GM23338 (cell line): ENCODE measurements at regions not wholly inside any gene's neighbourhood (a gene's known extent, or its start where the extent isn't known, plus 50 kb on each side); places are given as distances from the start of the nearest gene placed in this dataset.

Source experiments
- ATAC-seq: fragments of 200-7000 bp; cut with Tn5 transposase; 3 replicates; pipeline ENCODE4 v1.9.1; 2020
- DNase-seq: peaks from one replicate; pipeline ENCODE4 v3.0.0-alpha.2; 2015; ENCODE audit warnings: low spot score
- H2AFZ ChIP-seq: fragments of 200-600 bp; sonication (generic); 2 replicates; pipeline ENCODE4 v1.8.0; 2016; ENCODE audit warnings: antibody characterized with exemption, mild to moderate bottlenecking, moderate library complexity
- H3F3A ChIP-seq: fragments of 200-600 bp; sonication (generic); replicated peaks from 2 replicates; pipeline ENCODE4 v1.8.0; 2017; ENCODE audit warnings: antibody characterized with exemption, mixed run types, low read depth
- H3K27ac ChIP-seq: fragments of 200-600 bp; sonication (generic); 2 replicates; pipeline ENCODE4 v1.6.1; 2016; ENCODE audit warnings: low read depth
- H3K27me3 ChIP-seq: fragments of 200-600 bp; sonication (generic); 2 replicates; pipeline ENCODE4 v1.8.0; 2016; ENCODE audit warnings: mild to moderate bottlenecking, mixed run types, moderate library complexity; ENCODE audit not compliant: insufficient read depth
- H3K36me3 ChIP-seq: fragments of 200-600 bp; sonication (generic); 2 replicates; pipeline ENCODE4 v1.8.0; 2016; ENCODE audit warnings: mild to moderate bottlenecking; ENCODE audit not compliant: insufficient read depth
- H3K4me1 ChIP-seq: fragments of 200-600 bp; sonication (generic); 2 replicates; pipeline ENCODE4 v1.8.0; 2016; ENCODE audit warnings: mild to moderate bottlenecking, moderate library complexity; ENCODE audit not compliant: insufficient read depth
- H3K4me2 ChIP-seq: fragments of 200-600 bp; sonication (generic); 2 replicates; pipeline ENCODE4 v1.7.1; 2017; ENCODE audit warnings: mixed run types
- H3K4me3 ChIP-seq: fragments of 200-600 bp; sonication (generic); 2 replicates; pipeline ENCODE4 v1.6.1; 2016; ENCODE audit warnings: mixed run types
- H3K79me2 ChIP-seq: fragments of 200-600 bp; sonication (generic); replicated peaks from 2 replicates; pipeline ENCODE4 v1.8.0; 2017; ENCODE audit warnings: mild to moderate bottlenecking; ENCODE audit not compliant: insufficient read depth
- H3K9me2 ChIP-seq: fragments of 200-600 bp; sonication (generic); 2 replicates; pipeline ENCODE4 v1.8.0; 2017; ENCODE audit not compliant: insufficient read depth
- H4K20me1 ChIP-seq: fragments of 200-600 bp; sonication (generic); replicated peaks from 2 replicates; pipeline ENCODE4 v1.8.0; 2017; ENCODE audit warnings: mild to moderate bottlenecking; ENCODE audit not compliant: insufficient read depth
- H3K27ac Mint-ChIP-seq: 2 replicates; pipeline ENCODE4 v1.8.0; 2020; ENCODE audit warnings: inconsistent platforms, mild to moderate bottlenecking, moderate library complexity, mixed read lengths
- H3K27me3 Mint-ChIP-seq: 3 replicates; pipeline ENCODE4 v1.8.0; 2022; ENCODE audit warnings: low read depth, mild to moderate bottlenecking, moderate library complexity, mixed read lengths, inconsistent platforms; ENCODE audit not compliant: insufficient read depth, poor library complexity
- H3K36me3 Mint-ChIP-seq: 3 replicates; pipeline ENCODE4 v1.8.0; 2021; ENCODE audit warnings: low read depth, mild to moderate bottlenecking, inconsistent platforms, moderate library complexity, mixed read lengths
- H3K4me1 Mint-ChIP-seq: 3 replicates; pipeline ENCODE4 v1.8.0; 2020; ENCODE audit warnings: mild to moderate bottlenecking, inconsistent platforms, mixed read lengths
- H3K4me3 Mint-ChIP-seq: 3 replicates; pipeline ENCODE4 v1.8.0; 2021; ENCODE audit warnings: moderate library complexity, mild to moderate bottlenecking, inconsistent platforms, mixed read lengths
- H3K9me3 Mint-ChIP-seq: 3 replicates; pipeline ENCODE4 v1.8.0; 2020; ENCODE audit warnings: moderate library complexity, mild to moderate bottlenecking, inconsistent platforms, mixed read lengths
- CREB1 ChIP-seq: fragments of 250-450 bp; sonication (Bioruptor Pico); IDR thresholded peaks from 2 replicates; pipeline ENCODE4 v1.5.0; 2020; ENCODE audit warnings: low read depth, mild to moderate bottlenecking, moderate library complexity
- EZH2 ChIP-seq: fragments of 200-600 bp; sonication (generic); IDR thresholded peaks from one replicate; pipeline ENCODE4 v1.8.0; 2017; ENCODE audit warnings: antibody characterized with exemption, mild to moderate bottlenecking, low read depth; ENCODE audit not compliant: unreplicated experiment
- EZH2phosphoT487 ChIP-seq: fragments of 200-600 bp; sonication (generic); IDR thresholded peaks from one replicate; pipeline ENCODE4 v1.8.1; 2018; ENCODE audit warnings: antibody characterized with exemption; ENCODE audit not compliant: unreplicated experiment
- JUNB ChIP-seq: IDR thresholded peaks from one replicate; pipeline ENCODE4 v1.6.1; 2016; ENCODE audit warnings: antibody characterized with exemption; ENCODE audit not compliant: unreplicated experiment
- NANOG ChIP-seq: IDR thresholded peaks from 2 replicates; pipeline ENCODE4 v1.6.1; 2016; ENCODE audit warnings: antibody characterized with exemption, borderline replicate concordance
- POLR2AphosphoS5 ChIP-seq: IDR thresholded peaks from 2 replicates; pipeline ENCODE4 v1.6.1; 2016; ENCODE audit warnings: antibody characterized with exemption, low read depth
- STAT1 ChIP-seq: IDR thresholded peaks from one replicate; pipeline ENCODE4 v1.6.1; 2016; ENCODE audit warnings: antibody characterized with exemption; ENCODE audit not compliant: unreplicated experiment
- ZNF114 ChIP-seq: fragments of 250-450 bp; sonication (Bioruptor Pico); IDR thresholded peaks from 2 replicates; pipeline ENCODE4 v1.5.0; 2020; ENCODE audit warnings: mild to moderate bottlenecking, moderate library complexity
- ZNF331 ChIP-seq: fragments of 250-450 bp; sonication (Bioruptor Pico); IDR thresholded peaks from 2 replicates; pipeline ENCODE4 v1.5.0; 2020; ENCODE audit warnings: low read depth, mild to moderate bottlenecking, moderate library complexity
- TF ChIP-seq, protein P1 (sequence below): IDR thresholded peaks from one replicate; pipeline ENCODE4 v1.6.1; 2018; ENCODE audit warnings: antibody characterized with exemption; ENCODE audit not compliant: unreplicated experiment
- TF ChIP-seq, protein P2 (sequence below), 2 experiments: fragments of 200-600 bp in 1 of 2; sonication (generic) in 1 of 2; conservative IDR thresholded peaks; 2 replicates each; pipeline versions ENCODE4 v1.5.1 to v1.6.1; 2016 to 2017; ENCODE audit warnings: antibody characterized with exemption in 2 of 2, low read depth in 2 of 2, mild to moderate bottlenecking in 2 of 2, moderate library complexity in 1 of 2
- TF ChIP-seq, protein P3 (sequence below): fragments of 250-450 bp; sonication (Bioruptor Pico); IDR thresholded peaks from 2 replicates; pipeline ENCODE4 v1.5.0; 2020; ENCODE audit warnings: mild to moderate bottlenecking, moderate library complexity
- TF ChIP-seq, protein P4 (sequence below): IDR thresholded peaks from 2 replicates; pipeline ENCODE4 v1.6.1; 2016; ENCODE audit warnings: antibody characterized with exemption

DNA sequence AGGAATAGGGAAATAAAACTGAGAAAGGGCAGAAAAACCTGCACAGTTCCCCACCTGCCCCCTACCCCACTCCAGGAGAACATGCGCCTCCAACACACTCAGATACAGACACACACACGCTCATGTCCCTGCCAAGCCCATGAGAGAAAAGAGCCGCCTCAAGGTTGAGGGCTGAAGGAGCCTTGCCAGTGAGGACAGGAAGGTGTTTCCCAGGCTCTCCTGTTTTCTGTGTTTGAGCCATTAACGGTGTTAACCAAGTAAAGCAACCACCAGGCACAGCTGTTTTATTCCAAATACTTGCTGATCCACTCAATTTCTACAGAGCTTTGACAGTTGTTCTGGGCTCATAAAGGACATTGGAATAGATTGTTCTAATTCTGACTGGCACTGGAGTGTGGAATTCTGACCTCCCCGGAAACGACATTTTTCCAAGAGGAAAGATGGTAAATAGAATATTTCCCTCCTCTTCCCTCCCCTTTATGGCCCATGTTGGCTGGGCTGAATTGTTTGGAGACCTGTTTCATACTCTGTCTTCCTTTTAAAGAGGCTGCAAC, 238.0 kb downstream of the DMAC1 start:
- Histone ChIP-seq H3K27ac (no peak overlapping the region), H3F3A (no peaks in the 10 kb centered on the region), H3K36me3 (no peaks in the 10 kb centered on the region), H4K20me1 (no peaks in the 10 kb centered on the region), H3K9me2 (no peaks in the 10 kb centered on the region), H3K4me2 (no peak overlapping the region), H3K4me3 (no peak overlapping the region), H2AFZ (peak overlapping the region; percentile 74; the same call in 1 of the 2 replicates), H3K79me2 (no peaks in the 10 kb centered on the region), H3K4me1 (no peaks in the 10 kb centered on the region), H3K27me3 (no peaks in the 10 kb centered on the region)
- TF ChIP-seq NANOG (no peak), EZH2phosphoT487 (no peak), CREB1 (CRISPR knock-in tag) (no peak), ZNF331 (no peak), JUNB (no peak), ZNF114 (no peak), EZH2 (no peak), STAT1 (no peak), POLR2AphosphoS5 (no peak)
- TF ChIP-seq, protein P1, sequence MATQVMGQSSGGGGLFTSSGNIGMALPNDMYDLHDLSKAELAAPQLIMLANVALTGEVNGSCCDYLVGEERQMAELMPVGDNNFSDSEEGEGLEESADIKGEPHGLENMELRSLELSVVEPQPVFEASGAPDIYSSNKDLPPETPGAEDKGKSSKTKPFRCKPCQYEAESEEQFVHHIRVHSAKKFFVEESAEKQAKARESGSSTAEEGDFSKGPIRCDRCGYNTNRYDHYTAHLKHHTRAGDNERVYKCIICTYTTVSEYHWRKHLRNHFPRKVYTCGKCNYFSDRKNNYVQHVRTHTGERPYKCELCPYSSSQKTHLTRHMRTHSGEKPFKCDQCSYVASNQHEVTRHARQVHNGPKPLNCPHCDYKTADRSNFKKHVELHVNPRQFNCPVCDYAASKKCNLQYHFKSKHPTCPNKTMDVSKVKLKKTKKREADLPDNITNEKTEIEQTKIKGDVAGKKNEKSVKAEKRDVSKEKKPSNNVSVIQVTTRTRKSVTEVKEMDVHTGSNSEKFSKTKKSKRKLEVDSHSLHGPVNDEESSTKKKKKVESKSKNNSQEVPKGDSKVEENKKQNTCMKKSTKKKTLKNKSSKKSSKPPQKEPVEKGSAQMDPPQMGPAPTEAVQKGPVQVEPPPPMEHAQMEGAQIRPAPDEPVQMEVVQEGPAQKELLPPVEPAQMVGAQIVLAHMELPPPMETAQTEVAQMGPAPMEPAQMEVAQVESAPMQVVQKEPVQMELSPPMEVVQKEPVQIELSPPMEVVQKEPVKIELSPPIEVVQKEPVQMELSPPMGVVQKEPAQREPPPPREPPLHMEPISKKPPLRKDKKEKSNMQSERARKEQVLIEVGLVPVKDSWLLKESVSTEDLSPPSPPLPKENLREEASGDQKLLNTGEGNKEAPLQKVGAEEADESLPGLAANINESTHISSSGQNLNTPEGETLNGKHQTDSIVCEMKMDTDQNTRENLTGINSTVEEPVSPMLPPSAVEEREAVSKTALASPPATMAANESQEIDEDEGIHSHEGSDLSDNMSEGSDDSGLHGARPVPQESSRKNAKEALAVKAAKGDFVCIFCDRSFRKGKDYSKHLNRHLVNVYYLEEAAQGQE: no peak
- TF ChIP-seq, protein P2, sequence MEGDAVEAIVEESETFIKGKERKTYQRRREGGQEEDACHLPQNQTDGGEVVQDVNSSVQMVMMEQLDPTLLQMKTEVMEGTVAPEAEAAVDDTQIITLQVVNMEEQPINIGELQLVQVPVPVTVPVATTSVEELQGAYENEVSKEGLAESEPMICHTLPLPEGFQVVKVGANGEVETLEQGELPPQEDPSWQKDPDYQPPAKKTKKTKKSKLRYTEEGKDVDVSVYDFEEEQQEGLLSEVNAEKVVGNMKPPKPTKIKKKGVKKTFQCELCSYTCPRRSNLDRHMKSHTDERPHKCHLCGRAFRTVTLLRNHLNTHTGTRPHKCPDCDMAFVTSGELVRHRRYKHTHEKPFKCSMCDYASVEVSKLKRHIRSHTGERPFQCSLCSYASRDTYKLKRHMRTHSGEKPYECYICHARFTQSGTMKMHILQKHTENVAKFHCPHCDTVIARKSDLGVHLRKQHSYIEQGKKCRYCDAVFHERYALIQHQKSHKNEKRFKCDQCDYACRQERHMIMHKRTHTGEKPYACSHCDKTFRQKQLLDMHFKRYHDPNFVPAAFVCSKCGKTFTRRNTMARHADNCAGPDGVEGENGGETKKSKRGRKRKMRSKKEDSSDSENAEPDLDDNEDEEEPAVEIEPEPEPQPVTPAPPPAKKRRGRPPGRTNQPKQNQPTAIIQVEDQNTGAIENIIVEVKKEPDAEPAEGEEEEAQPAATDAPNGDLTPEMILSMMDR (conservative IDR thresholded peaks at IDR 0.05; ENCODE audit: low read depth in 2 of 2): no peak
- TF ChIP-seq, protein P3, sequence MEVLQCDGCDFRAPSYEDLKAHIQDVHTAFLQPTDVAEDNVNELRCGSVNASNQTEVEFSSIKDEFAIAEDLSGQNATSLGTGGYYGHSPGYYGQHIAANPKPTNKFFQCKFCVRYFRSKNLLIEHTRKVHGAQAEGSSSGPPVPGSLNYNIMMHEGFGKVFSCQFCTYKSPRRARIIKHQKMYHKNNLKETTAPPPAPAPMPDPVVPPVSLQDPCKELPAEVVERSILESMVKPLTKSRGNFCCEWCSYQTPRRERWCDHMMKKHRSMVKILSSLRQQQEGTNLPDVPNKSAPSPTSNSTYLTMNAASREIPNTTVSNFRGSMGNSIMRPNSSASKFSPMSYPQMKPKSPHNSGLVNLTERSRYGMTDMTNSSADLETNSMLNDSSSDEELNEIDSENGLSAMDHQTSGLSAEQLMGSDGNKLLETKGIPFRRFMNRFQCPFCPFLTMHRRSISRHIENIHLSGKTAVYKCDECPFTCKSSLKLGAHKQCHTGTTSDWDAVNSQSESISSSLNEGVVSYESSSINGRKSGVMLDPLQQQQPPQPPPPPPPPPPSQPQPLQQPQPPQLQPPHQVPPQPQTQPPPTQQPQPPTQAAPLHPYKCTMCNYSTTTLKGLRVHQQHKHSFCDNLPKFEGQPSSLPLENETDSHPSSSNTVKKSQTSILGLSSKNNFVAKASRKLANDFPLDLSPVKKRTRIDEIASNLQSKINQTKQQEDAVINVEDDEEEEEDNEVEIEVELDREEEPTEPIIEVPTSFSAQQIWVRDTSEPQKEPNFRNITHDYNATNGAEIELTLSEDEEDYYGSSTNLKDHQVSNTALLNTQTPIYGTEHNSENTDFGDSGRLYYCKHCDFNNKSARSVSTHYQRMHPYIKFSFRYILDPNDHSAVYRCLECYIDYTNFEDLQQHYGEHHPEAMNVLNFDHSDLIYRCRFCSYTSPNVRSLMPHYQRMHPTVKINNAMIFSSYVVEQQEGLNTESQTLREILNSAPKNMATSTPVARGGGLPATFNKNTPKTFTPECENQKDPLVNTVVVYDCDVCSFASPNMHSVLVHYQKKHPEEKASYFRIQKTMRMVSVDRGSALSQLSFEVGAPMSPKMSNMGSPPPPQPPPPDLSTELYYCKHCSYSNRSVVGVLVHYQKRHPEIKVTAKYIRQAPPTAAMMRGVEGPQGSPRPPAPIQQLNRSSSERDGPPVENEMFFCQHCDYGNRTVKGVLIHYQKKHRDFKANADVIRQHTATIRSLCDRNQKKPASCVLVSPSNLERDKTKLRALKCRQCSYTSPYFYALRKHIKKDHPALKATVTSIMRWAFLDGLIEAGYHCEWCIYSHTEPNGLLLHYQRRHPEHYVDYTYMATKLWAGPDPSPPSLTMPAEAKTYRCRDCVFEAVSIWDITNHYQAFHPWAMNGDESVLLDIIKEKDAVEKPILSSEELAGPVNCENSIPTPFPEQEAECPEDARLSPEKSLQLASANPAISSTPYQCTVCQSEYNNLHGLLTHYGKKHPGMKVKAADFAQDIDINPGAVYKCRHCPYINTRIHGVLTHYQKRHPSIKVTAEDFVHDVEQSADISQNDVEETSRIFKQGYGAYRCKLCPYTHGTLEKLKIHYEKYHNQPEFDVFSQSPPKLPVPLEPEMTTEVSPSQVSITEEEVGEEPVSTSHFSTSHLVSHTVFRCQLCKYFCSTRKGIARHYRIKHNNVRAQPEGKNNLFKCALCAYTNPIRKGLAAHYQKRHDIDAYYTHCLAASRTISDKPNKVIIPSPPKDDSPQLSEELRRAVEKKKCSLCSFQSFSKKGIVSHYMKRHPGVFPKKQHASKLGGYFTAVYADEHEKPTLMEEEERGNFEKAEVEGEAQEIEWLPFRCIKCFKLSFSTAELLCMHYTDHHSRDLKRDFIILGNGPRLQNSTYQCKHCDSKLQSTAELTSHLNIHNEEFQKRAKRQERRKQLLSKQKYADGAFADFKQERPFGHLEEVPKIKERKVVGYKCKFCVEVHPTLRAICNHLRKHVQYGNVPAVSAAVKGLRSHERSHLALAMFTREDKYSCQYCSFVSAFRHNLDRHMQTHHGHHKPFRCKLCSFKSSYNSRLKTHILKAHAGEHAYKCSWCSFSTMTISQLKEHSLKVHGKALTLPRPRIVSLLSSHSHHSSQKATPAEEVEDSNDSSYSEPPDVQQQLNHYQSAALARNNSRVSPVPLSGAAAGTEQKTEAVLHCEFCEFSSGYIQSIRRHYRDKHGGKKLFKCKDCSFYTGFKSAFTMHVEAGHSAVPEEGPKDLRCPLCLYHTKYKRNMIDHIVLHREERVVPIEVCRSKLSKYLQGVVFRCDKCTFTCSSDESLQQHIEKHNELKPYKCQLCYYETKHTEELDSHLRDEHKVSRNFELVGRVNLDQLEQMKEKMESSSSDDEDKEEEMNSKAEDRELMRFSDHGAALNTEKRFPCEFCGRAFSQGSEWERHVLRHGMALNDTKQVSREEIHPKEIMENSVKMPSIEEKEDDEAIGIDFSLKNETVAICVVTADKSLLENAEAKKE (CRISPR knock-in tag): no peak
- TF ChIP-seq, protein P4, sequence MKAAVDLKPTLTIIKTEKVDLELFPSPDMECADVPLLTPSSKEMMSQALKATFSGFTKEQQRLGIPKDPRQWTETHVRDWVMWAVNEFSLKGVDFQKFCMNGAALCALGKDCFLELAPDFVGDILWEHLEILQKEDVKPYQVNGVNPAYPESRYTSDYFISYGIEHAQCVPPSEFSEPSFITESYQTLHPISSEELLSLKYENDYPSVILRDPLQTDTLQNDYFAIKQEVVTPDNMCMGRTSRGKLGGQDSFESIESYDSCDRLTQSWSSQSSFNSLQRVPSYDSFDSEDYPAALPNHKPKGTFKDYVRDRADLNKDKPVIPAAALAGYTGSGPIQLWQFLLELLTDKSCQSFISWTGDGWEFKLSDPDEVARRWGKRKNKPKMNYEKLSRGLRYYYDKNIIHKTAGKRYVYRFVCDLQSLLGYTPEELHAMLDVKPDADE: no peak
- no peaks in the 10 kb centered on the region for H3K9me3 Mint-ChIP-seq
- peaks cover 14% of the 10 kb centered on the region; the same call in 2 of the 3 replicates for H3K4me1 Mint-ChIP-seq
- H3K4me3 Mint-ChIP-seq: no peak overlapping the region
- H3K27ac Mint-ChIP-seq: no peak overlapping the region
- no peaks in the 10 kb centered on the region for H3K36me3 Mint-ChIP-seq
- no peak for ATAC-seq
- no peaks in the 10 kb centered on the region for H3K27me3 Mint-ChIP-seq
- DNase-seq: no peak
